H1 (cell line): ENCODE measurements at regions not wholly inside any gene's neighbourhood (a gene's known extent, or its start where the extent isn't known, plus 50 kb on each side); places are given as distances from the start of the nearest gene placed in this dataset.

ENCODE experiments used
- CTBP2 ChIP-seq: IDR thresholded peaks from 2 replicates; pipeline ENCODE4 v1.7.0; 2011; ENCODE audit warnings: borderline replicate concordance, mild to moderate bottlenecking, moderate library complexity, mixed read lengths, low read length; ENCODE audit not compliant: insufficient read depth, insufficient read length
- EGR1 ChIP-seq: IDR thresholded peaks from 2 replicates; pipeline ENCODE4 v1.6.1; 2011; ENCODE audit warnings: low read depth, low read length, borderline replicate concordance
- HDAC6 ChIP-seq: IDR thresholded peaks from one replicate; pipeline ENCODE4 v1.7.1; 2012; ENCODE audit warnings: low read depth, mild to moderate bottlenecking, inconsistent platforms, low read length, moderate library complexity
- KDM4A ChIP-seq: IDR thresholded peaks from one replicate; pipeline ENCODE4 v1.7.1; 2012; ENCODE audit warnings: low read depth, mild to moderate bottlenecking, moderate library complexity, low read length, inconsistent platforms; ENCODE audit not compliant: severe bottlenecking
- SIRT6 ChIP-seq: IDR thresholded peaks from one replicate; pipeline ENCODE4 v1.7.1; 2012; ENCODE audit warnings: low read length, inconsistent platforms
- TF ChIP-seq, protein P1 (sequence below): fragments of 300-600 bp; sonication (generic); IDR thresholded peaks from 2 replicates; pipeline ENCODE4 v1.7.1; 2012; ENCODE audit warnings: low read length, moderate library complexity, mild to moderate bottlenecking, inconsistent platforms; ENCODE audit not compliant: insufficient replicate concordance
- TF ChIP-seq, protein P2 (sequence below), 3 experiments: IDR thresholded peaks; 1 replicate in 2 of 3; 2 replicates in 1 of 3; pipeline versions ENCODE4 v1.5.1 to v1.6.1; 2011; ENCODE audit warnings: low read length in 3 of 3, mild to moderate bottlenecking in 3 of 3, inconsistent platforms in 2 of 3, low read depth in 1 of 3, moderate library complexity in 1 of 3; ENCODE audit not compliant: insufficient read depth in 1 of 3; ENCODE audit errors: control extremely low read depth in 1 of 3

DNA sequence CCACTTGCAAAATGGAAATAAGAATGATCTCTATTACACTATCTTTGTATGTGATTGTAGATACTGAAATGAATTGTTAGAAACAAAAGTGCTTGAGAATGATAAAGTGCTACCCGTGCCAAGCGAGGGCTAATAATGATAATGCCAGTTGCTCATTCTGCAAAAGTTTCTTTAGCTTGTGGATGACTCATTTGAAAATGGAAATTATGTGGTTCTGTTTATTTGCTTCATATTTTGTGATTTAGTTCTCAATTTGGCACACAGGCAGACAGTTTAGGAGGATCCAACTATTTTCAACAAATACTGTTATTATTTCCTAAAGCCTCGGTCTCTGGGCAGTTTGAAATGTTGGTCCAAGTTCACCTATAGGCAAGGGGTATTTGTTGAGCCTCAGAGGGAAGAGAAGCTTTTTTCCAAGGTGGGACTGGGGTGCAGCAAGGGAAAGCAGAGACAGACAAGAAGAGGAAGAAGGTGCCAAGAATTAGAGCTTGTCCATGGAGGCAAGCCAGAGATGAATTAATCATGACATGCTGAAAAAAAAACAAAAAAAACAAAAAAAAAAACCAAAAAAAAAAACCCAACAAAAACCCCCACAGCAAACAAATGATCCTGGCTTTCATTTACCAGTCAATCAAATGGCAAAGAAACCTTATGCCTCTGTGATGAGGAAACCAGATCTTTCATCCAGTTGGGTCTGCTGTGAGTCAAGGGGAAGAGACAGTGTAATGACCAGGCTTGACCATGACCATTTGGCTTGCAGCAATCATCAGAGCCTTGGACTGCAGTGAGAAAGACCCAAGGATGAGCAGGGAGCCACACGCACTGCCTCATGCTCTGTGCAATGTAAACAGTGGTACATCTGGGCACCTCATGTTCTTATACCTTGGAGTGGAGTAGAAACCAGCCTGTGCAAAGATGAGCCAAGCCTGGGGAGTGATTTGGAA lies 285.0 kb upstream of the HABP2 start (continued):
- TF ChIP-seq, protein P1, sequence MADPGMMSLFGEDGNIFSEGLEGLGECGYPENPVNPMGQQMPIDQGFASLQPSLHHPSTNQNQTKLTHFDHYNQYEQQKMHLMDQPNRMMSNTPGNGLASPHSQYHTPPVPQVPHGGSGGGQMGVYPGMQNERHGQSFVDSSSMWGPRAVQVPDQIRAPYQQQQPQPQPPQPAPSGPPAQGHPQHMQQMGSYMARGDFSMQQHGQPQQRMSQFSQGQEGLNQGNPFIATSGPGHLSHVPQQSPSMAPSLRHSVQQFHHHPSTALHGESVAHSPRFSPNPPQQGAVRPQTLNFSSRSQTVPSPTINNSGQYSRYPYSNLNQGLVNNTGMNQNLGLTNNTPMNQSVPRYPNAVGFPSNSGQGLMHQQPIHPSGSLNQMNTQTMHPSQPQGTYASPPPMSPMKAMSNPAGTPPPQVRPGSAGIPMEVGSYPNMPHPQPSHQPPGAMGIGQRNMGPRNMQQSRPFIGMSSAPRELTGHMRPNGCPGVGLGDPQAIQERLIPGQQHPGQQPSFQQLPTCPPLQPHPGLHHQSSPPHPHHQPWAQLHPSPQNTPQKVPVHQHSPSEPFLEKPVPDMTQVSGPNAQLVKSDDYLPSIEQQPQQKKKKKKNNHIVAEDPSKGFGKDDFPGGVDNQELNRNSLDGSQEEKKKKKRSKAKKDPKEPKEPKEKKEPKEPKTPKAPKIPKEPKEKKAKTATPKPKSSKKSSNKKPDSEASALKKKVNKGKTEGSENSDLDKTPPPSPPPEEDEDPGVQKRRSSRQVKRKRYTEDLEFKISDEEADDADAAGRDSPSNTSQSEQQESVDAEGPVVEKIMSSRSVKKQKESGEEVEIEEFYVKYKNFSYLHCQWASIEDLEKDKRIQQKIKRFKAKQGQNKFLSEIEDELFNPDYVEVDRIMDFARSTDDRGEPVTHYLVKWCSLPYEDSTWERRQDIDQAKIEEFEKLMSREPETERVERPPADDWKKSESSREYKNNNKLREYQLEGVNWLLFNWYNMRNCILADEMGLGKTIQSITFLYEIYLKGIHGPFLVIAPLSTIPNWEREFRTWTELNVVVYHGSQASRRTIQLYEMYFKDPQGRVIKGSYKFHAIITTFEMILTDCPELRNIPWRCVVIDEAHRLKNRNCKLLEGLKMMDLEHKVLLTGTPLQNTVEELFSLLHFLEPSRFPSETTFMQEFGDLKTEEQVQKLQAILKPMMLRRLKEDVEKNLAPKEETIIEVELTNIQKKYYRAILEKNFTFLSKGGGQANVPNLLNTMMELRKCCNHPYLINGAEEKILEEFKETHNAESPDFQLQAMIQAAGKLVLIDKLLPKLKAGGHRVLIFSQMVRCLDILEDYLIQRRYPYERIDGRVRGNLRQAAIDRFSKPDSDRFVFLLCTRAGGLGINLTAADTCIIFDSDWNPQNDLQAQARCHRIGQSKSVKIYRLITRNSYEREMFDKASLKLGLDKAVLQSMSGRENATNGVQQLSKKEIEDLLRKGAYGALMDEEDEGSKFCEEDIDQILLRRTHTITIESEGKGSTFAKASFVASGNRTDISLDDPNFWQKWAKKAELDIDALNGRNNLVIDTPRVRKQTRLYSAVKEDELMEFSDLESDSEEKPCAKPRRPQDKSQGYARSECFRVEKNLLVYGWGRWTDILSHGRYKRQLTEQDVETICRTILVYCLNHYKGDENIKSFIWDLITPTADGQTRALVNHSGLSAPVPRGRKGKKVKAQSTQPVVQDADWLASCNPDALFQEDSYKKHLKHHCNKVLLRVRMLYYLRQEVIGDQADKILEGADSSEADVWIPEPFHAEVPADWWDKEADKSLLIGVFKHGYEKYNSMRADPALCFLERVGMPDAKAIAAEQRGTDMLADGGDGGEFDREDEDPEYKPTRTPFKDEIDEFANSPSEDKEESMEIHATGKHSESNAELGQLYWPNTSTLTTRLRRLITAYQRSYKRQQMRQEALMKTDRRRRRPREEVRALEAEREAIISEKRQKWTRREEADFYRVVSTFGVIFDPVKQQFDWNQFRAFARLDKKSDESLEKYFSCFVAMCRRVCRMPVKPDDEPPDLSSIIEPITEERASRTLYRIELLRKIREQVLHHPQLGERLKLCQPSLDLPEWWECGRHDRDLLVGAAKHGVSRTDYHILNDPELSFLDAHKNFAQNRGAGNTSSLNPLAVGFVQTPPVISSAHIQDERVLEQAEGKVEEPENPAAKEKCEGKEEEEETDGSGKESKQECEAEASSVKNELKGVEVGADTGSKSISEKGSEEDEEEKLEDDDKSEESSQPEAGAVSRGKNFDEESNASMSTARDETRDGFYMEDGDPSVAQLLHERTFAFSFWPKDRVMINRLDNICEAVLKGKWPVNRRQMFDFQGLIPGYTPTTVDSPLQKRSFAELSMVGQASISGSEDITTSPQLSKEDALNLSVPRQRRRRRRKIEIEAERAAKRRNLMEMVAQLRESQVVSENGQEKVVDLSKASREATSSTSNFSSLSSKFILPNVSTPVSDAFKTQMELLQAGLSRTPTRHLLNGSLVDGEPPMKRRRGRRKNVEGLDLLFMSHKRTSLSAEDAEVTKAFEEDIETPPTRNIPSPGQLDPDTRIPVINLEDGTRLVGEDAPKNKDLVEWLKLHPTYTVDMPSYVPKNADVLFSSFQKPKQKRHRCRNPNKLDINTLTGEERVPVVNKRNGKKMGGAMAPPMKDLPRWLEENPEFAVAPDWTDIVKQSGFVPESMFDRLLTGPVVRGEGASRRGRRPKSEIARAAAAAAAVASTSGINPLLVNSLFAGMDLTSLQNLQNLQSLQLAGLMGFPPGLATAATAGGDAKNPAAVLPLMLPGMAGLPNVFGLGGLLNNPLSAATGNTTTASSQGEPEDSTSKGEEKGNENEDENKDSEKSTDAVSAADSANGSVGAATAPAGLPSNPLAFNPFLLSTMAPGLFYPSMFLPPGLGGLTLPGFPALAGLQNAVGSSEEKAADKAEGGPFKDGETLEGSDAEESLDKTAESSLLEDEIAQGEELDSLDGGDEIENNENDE = no peak
- TF ChIP-seq SIRT6 (no peak), KDM4A (no peak), CTBP2 (no peak), EGR1 (no peak), HDAC6 (no peak)
- TF ChIP-seq, protein P2, sequence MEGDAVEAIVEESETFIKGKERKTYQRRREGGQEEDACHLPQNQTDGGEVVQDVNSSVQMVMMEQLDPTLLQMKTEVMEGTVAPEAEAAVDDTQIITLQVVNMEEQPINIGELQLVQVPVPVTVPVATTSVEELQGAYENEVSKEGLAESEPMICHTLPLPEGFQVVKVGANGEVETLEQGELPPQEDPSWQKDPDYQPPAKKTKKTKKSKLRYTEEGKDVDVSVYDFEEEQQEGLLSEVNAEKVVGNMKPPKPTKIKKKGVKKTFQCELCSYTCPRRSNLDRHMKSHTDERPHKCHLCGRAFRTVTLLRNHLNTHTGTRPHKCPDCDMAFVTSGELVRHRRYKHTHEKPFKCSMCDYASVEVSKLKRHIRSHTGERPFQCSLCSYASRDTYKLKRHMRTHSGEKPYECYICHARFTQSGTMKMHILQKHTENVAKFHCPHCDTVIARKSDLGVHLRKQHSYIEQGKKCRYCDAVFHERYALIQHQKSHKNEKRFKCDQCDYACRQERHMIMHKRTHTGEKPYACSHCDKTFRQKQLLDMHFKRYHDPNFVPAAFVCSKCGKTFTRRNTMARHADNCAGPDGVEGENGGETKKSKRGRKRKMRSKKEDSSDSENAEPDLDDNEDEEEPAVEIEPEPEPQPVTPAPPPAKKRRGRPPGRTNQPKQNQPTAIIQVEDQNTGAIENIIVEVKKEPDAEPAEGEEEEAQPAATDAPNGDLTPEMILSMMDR (IDR thresholded peaks at IDR 0.05; ENCODE audit: control extremely low read depth in 1 of 3, insufficient read depth in 1 of 3, low read depth in 1 of 3, low read length in 3 of 3) = no peak
